H9 (cell line): ENCODE measurements at regions not wholly inside any gene's neighbourhood (a gene's known extent, or its start where the extent isn't known, plus 50 kb on each side); places are given as distances from the start of the nearest gene placed in this dataset.

ENCODE experiments used
- DNase-seq: peaks from one replicate; pipeline ENCODE4 v3.0.0-alpha.2; 2017
- H2AFZ ChIP-seq: one replicate; pipeline ENCODE4 v1.6.1; 2013; ENCODE audit warnings: mild to moderate bottlenecking, low read length, control low read depth, moderate library complexity
- H2AK5ac ChIP-seq: 2 replicates; pipeline ENCODE4 v1.6.1; 2013; ENCODE audit warnings: low read length, control low read depth, mixed read lengths; ENCODE audit not compliant: insufficient read length
- H2BK120ac ChIP-seq: one replicate; pipeline ENCODE4 v1.6.1; 2013; ENCODE audit warnings: low read depth, mild to moderate bottlenecking, low read length, control low read depth, inconsistent platforms; ENCODE audit not compliant: poor library complexity, severe bottlenecking
- H2BK12ac ChIP-seq: 2 replicates; pipeline ENCODE4 v1.6.1; 2013; ENCODE audit warnings: low read length, control low read depth, mixed read lengths, low read depth; ENCODE audit not compliant: insufficient read length
- H2BK15ac ChIP-seq: 2 replicates; pipeline ENCODE4 v1.6.1; 2013; ENCODE audit warnings: low read depth, low read length, control low read depth
- H2BK20ac ChIP-seq: one replicate; pipeline ENCODE4 v1.6.1; 2013; ENCODE audit warnings: low read depth, mild to moderate bottlenecking, low read length, control low read depth, inconsistent platforms; ENCODE audit not compliant: poor library complexity, severe bottlenecking
- H2BK5ac ChIP-seq: 2 replicates; pipeline ENCODE4 v1.6.1; 2013; ENCODE audit warnings: low read length, control low read depth, mixed read lengths; ENCODE audit not compliant: insufficient read length
- H3K14ac ChIP-seq: 2 replicates; pipeline ENCODE4 v1.6.1; 2013; ENCODE audit warnings: low read length, control low read depth; ENCODE audit not compliant: insufficient read depth
- H3K18ac ChIP-seq: 2 replicates; pipeline ENCODE4 v1.6.1; 2013; ENCODE audit warnings: low read depth, mild to moderate bottlenecking, mixed read lengths, low read length, control low read depth; ENCODE audit not compliant: insufficient read length
- H3K23ac ChIP-seq: 2 replicates; pipeline ENCODE4 v1.6.1; 2013; ENCODE audit warnings: low read length, control low read depth, mixed read lengths, low read depth; ENCODE audit not compliant: insufficient read length
- H3K23me2 ChIP-seq: 2 replicates; pipeline ENCODE4 v1.6.1; 2013; ENCODE audit warnings: low read depth, mild to moderate bottlenecking, mixed read lengths, low read length, control low read depth; ENCODE audit not compliant: insufficient read length, poor library complexity, severe bottlenecking
- H3K27ac ChIP-seq: 2 replicates; pipeline ENCODE4 v1.5.1; 2013; ENCODE audit warnings: low read length, control low read depth, mixed read lengths, low read depth; ENCODE audit not compliant: insufficient read length
- H3K27me3 ChIP-seq: 2 replicates; pipeline ENCODE4 v1.6.1; 2013; ENCODE audit warnings: low read length, control low read depth, inconsistent platforms; ENCODE audit not compliant: insufficient read depth
- H3K4ac ChIP-seq: 2 replicates; pipeline ENCODE4 v1.6.1; 2013; ENCODE audit warnings: low read depth, mild to moderate bottlenecking, control low read depth, inconsistent platforms, low read length, moderate library complexity
- H3K4me1 ChIP-seq: 2 replicates; pipeline ENCODE4 v1.6.1; 2013; ENCODE audit warnings: low read length, control low read depth, inconsistent platforms; ENCODE audit not compliant: insufficient read depth
- H3K4me2 ChIP-seq: 2 replicates; pipeline ENCODE4 v1.6.1; 2013; ENCODE audit warnings: low read length, control low read depth, mixed read lengths; ENCODE audit not compliant: insufficient read length, insufficient read depth
- H3K56ac ChIP-seq: 2 replicates; pipeline ENCODE4 v1.6.1; 2013; ENCODE audit warnings: low read depth, mild to moderate bottlenecking, mixed read lengths, low read length, control low read depth; ENCODE audit not compliant: insufficient read length
- H3K79me1 ChIP-seq: 2 replicates; pipeline ENCODE4 v1.6.1; 2013; ENCODE audit warnings: low read depth, mild to moderate bottlenecking, moderate library complexity, low read length, control low read depth, inconsistent platforms; ENCODE audit not compliant: insufficient read depth, poor library complexity, severe bottlenecking
- H3K79me2 ChIP-seq: 2 replicates; pipeline ENCODE4 v1.6.1; 2013; ENCODE audit warnings: low read length, control low read depth, inconsistent platforms; ENCODE audit not compliant: insufficient read depth
- H3K9ac ChIP-seq: 2 replicates; pipeline ENCODE4 v1.6.1; 2013; ENCODE audit warnings: low read length, control low read depth, mixed read lengths; ENCODE audit not compliant: insufficient read length; ENCODE audit errors: extremely low read depth
- H3K9me3 ChIP-seq: one replicate; pipeline ENCODE4 v1.6.1; 2013; ENCODE audit warnings: low read depth, low read length, inconsistent platforms; ENCODE audit not compliant: control insufficient read depth
- H3T11ph ChIP-seq: one replicate; pipeline ENCODE4 v1.6.1; 2013; ENCODE audit warnings: mild to moderate bottlenecking, low read length, control low read depth, inconsistent platforms
- H4K20me1 ChIP-seq: one replicate; pipeline ENCODE4 v1.6.1; 2013; ENCODE audit not compliant: control insufficient read depth, insufficient read length, insufficient read depth
- H4K5ac ChIP-seq: 2 replicates; pipeline ENCODE4 v1.6.1; 2013; ENCODE audit warnings: low read depth, mild to moderate bottlenecking, mixed read lengths, low read length, control low read depth; ENCODE audit not compliant: insufficient read length
- H4K8ac ChIP-seq: replicated peaks from 2 replicates; pipeline ENCODE4 v1.6.1; 2013; ENCODE audit warnings: low read length, control low read depth, mixed read lengths, low read depth; ENCODE audit not compliant: insufficient read length
- H4K91ac ChIP-seq: 2 replicates; pipeline ENCODE4 v1.6.1; 2013; ENCODE audit warnings: low read depth, mild to moderate bottlenecking, moderate library complexity, mixed read lengths, low read length, control low read depth; ENCODE audit not compliant: insufficient read length
- H3K27ac Mint-ChIP-seq, 3 experiments: 2 replicates in 2 of 3; 3 replicates in 1 of 3; pipeline ENCODE4 v1.8.0; 2020 to 2021; ENCODE audit warnings: mixed read lengths in 3 of 3, mild to moderate bottlenecking in 1 of 3, moderate library complexity in 1 of 3
- H3K27me3 Mint-ChIP-seq: 2 replicates; pipeline ENCODE4 v1.8.0; 2021; ENCODE audit warnings: low read depth, mild to moderate bottlenecking, moderate library complexity, mixed read lengths
- H3K36me3 Mint-ChIP-seq, 3 experiments: 2 replicates in 2 of 3; 3 replicates in 1 of 3; pipeline ENCODE4 v1.8.0; 2020 to 2021; ENCODE audit warnings: low read depth in 3 of 3, mixed read lengths in 3 of 3; ENCODE audit not compliant: insufficient read depth in 1 of 3
- H3K4me1 Mint-ChIP-seq, 2 experiments: 2 replicates each; pipeline ENCODE4 v1.8.0; 2020; ENCODE audit warnings: mixed read lengths in 2 of 2
- H3K4me3 Mint-ChIP-seq, 2 experiments: 2 replicates in 1 of 2; 3 replicates in 1 of 2; pipeline ENCODE4 v1.8.0; 2020 to 2021; ENCODE audit warnings: mild to moderate bottlenecking in 2 of 2, mixed read lengths in 2 of 2, moderate library complexity in 1 of 2
- H3K9me3 Mint-ChIP-seq, 2 experiments: 2 replicates in 1 of 2; 3 replicates in 1 of 2; pipeline ENCODE4 v1.8.0; 2020; ENCODE audit warnings: mild to moderate bottlenecking in 2 of 2, mixed read lengths in 2 of 2, moderate library complexity in 1 of 2
- WGBS: extraction: QIAGEN DNeasy Blood & Tissue Kit; methylation state at CpG from one replicate; pipeline ENCODE4 v1.1.7; 2013; ENCODE audit warnings: missing lambda C conversion rate, low lambda C conversion rate, mixed read lengths; ENCODE audit not compliant: insufficient read length; ENCODE audit errors: extremely low coverage; 5-methylcytosine and 5-hydroxymethylcytosine counted together
- TF ChIP-seq, protein P1 (sequence below): fragments of 200-600 bp; sonication (generic); conservative IDR thresholded peaks from 3 replicates; pipeline ENCODE4 v1.8.0; 2021; ENCODE audit warnings: antibody characterized with exemption, mild to moderate bottlenecking

- H4K5ac ChIP-seq, result no peak overlapping the region
- no peak overlapping the region for H2BK5ac ChIP-seq
- H3K18ac ChIP-seq, result no peak overlapping the region
- Mint-ChIP-seq H3K9me3 (peaks cover 19 to 20% of the 10 kb centered on the region in 2 experiments), H3K4me3 (no peak overlapping the region), H3K27me3 (peaks cover 7% of the 10 kb centered on the region), H3K4me1 (peaks cover 5 to 6% of the 10 kb centered on the region in 2 experiments), H3K36me3 (peaks cover 10 to 20% (median 12%) of the 10 kb centered on the region in 3 experiments), H3K27ac (peak overlapping the region in 1 of 3 experiments; percentile 25; a peak in 1 of 7 replicates)
- H2BK120ac ChIP-seq, result no peak overlapping the region
- no peaks in the 10 kb centered on the region for H3K9me3 ChIP-seq
- no peak overlapping the region for H4K8ac ChIP-seq
- no peak overlapping the region for H3K4ac ChIP-seq
- TF ChIP-seq, protein P1, sequence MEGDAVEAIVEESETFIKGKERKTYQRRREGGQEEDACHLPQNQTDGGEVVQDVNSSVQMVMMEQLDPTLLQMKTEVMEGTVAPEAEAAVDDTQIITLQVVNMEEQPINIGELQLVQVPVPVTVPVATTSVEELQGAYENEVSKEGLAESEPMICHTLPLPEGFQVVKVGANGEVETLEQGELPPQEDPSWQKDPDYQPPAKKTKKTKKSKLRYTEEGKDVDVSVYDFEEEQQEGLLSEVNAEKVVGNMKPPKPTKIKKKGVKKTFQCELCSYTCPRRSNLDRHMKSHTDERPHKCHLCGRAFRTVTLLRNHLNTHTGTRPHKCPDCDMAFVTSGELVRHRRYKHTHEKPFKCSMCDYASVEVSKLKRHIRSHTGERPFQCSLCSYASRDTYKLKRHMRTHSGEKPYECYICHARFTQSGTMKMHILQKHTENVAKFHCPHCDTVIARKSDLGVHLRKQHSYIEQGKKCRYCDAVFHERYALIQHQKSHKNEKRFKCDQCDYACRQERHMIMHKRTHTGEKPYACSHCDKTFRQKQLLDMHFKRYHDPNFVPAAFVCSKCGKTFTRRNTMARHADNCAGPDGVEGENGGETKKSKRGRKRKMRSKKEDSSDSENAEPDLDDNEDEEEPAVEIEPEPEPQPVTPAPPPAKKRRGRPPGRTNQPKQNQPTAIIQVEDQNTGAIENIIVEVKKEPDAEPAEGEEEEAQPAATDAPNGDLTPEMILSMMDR, result no peak
- no peak overlapping the region for H2AK5ac ChIP-seq
- H3K56ac ChIP-seq, result no peak overlapping the region
- H4K91ac ChIP-seq, result no peak overlapping the region
- H4K20me1 ChIP-seq, result no peaks in the 10 kb centered on the region
- H3K79me1 ChIP-seq, result no peaks in the 10 kb centered on the region
- H3K4me1 ChIP-seq, result no peaks in the 10 kb centered on the region
- no peak overlapping the region for H2AFZ ChIP-seq
- peak; percentile 10 for DNase-seq
- H3K27me3 ChIP-seq, result no peaks in the 10 kb centered on the region
- H3K27ac ChIP-seq, result no peak overlapping the region
- H3K4me2 ChIP-seq, result no peak overlapping the region
- no peak overlapping the region for H3K9ac ChIP-seq
- no CpG with 5 or more reads among the region's 8 CpGs for WGBS
- no peaks in the 10 kb centered on the region for H3K79me2 ChIP-seq
- H3K14ac ChIP-seq, result no peak overlapping the region
- no peak overlapping the region for H3T11ph ChIP-seq
- no peak overlapping the region for H3K23ac ChIP-seq
- H2BK12ac ChIP-seq, result no peak overlapping the region
- H2BK15ac ChIP-seq, result no peak overlapping the region
- no peak overlapping the region for H2BK20ac ChIP-seq
- no peaks in the 10 kb centered on the region for H3K23me2 ChIP-seq
Observed at GRCh38 chr2:236677368-236677767, 107.7 kb downstream of the ACKR3 start.
